ENCODE measurements at regions not wholly inside any gene's neighbourhood (a gene's known extent, or its start where the extent isn't known, plus 50 kb on each side); places are given as distances from the start of the nearest gene placed in this dataset.

DNA sequence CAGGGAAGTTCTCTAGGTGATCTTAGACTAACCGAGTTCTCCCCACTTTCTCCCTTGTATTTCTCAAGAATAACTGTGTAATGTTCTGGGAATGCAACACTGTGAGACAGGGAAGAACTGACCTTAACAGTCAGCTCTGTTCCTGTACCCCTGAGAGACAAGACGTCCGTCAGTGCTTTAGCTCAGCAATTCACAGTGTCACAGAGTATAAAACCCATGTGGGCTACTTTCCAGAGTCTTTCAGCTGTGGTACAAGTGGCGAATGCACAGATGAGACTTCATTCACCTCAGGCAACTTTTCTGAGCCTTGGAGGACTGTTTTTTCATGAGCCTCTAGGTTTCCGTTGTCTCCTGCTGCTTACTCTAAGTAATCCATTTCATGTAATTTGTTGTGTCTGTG, 458.8 kb downstream of the SPATA31D1 start:
- TF ChIP-seq, protein P1, sequence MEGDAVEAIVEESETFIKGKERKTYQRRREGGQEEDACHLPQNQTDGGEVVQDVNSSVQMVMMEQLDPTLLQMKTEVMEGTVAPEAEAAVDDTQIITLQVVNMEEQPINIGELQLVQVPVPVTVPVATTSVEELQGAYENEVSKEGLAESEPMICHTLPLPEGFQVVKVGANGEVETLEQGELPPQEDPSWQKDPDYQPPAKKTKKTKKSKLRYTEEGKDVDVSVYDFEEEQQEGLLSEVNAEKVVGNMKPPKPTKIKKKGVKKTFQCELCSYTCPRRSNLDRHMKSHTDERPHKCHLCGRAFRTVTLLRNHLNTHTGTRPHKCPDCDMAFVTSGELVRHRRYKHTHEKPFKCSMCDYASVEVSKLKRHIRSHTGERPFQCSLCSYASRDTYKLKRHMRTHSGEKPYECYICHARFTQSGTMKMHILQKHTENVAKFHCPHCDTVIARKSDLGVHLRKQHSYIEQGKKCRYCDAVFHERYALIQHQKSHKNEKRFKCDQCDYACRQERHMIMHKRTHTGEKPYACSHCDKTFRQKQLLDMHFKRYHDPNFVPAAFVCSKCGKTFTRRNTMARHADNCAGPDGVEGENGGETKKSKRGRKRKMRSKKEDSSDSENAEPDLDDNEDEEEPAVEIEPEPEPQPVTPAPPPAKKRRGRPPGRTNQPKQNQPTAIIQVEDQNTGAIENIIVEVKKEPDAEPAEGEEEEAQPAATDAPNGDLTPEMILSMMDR (IDR thresholded peaks at IDR 0.05; ENCODE audit: insufficient read depth, low read length, poor library complexity, severe bottlenecking): no peak
- TF ChIP-seq EZH2phosphoT487 (conservative IDR thresholded peaks at IDR 0.05; ENCODE audit: low read length): no peak
